ENCODE measurements at regions not wholly inside any gene's neighbourhood (a gene's known extent, or its start where the extent isn't known, plus 50 kb on each side); places are given as distances from the start of the nearest gene placed in this dataset.
"Not testable (repeated sequence)": the region's sequence is repeated elsewhere in the genome, so short reads cannot be mapped to it uniquely, and the experiment has no call there.

DNA sequence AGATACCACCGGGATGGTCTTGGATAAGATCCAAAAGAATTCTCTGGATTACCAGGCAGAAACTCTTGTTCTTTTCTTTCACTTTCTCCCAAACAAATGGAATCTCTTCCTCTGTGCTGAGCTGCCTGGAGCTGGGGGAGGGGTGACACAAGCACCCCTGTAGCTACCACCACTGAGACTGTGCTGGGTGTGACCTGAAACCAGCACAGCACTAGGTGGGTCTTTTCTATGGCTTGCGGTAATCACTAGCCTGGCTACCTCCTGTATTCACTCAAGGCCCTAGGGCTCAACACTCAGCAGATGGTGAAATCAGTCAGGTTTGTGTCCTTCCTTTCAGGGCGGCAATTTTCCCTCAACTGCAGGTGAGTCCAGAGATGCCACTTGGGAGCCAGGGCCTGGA lies 122.4 kb upstream of the CENPW start:
- CTCF ChIA-PET, result no interaction called here

DNA sequence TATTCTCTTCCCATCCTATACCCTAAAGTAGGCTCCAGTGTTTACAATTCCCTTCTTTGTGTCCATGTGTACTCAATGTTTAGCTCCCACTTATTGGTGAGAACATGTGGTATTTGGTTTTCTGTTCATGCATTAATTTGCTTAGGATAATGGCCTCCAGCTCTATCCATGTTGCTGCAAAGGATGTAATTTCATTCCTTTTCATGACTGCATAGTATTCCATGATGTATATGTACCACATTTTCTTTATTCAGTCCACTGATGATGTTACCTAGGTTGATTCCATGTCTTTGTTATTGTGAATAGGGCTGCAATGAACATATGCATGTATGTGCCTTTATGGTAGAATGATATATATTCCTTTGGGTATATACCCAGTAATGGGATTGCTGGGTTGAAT lies 119.0 kb upstream of the CENPW start:
- H4K20me1 ChIP-seq (ENCODE audit: insufficient read depth); POLR2A ChIA-PET (ENCODE audit: unreplicated experiment); H3K4me1 ChIP-seq (replicated peaks; ENCODE audit: insufficient read depth); H3K9me3 ChIP-seq (ENCODE audit: insufficient read depth, low read depth); H3K27ac ChIP-seq; CTCF ChIA-PET; H3K36me3 ChIP-seq (ENCODE audit: low read depth); DNase-seq; BruUV-seq (replicated peaks); H3K4me3 ChIP-seq; H2AFZ ChIP-seq; H3K9me2 ChIP-seq (ENCODE audit: insufficient read depth); H3K79me2 ChIP-seq (ENCODE audit: low read depth); H3K27me3 ChIP-seq (ENCODE audit: insufficient read depth, low read depth); H3F3A ChIP-seq (ENCODE audit: insufficient read depth, low read depth); H3K4me2 ChIP-seq; intact Hi-C loops (cut with micrococcal nuclease; ENCODE audit: unreplicated experiment): not testable (repeated sequence)

More for the DNA sequence above, 122.4 kb upstream of the CENPW start:
- H4K20me1 ChIP-seq (ENCODE audit: insufficient read depth), result no peaks in the 10 kb centered on the region
- no peak for TF ChIP-seq EZH2 (IDR thresholded peaks at IDR 0.05; ENCODE audit: low read depth)
- TF ChIP-seq, protein P1, sequence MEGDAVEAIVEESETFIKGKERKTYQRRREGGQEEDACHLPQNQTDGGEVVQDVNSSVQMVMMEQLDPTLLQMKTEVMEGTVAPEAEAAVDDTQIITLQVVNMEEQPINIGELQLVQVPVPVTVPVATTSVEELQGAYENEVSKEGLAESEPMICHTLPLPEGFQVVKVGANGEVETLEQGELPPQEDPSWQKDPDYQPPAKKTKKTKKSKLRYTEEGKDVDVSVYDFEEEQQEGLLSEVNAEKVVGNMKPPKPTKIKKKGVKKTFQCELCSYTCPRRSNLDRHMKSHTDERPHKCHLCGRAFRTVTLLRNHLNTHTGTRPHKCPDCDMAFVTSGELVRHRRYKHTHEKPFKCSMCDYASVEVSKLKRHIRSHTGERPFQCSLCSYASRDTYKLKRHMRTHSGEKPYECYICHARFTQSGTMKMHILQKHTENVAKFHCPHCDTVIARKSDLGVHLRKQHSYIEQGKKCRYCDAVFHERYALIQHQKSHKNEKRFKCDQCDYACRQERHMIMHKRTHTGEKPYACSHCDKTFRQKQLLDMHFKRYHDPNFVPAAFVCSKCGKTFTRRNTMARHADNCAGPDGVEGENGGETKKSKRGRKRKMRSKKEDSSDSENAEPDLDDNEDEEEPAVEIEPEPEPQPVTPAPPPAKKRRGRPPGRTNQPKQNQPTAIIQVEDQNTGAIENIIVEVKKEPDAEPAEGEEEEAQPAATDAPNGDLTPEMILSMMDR (conservative IDR thresholded peaks at IDR 0.05), result no peak
- no peaks in the 10 kb centered on the region for H3K36me3 ChIP-seq (ENCODE audit: low read depth)
- no peaks in the 10 kb centered on the region; the same call in 1 of the 2 replicates for H3K9me2 ChIP-seq (ENCODE audit: insufficient read depth)
- H2AFZ ChIP-seq, result no peak overlapping the region
- POLR2A ChIA-PET (ENCODE audit: unreplicated experiment), result no interaction called here
- H3K27ac ChIP-seq, result no peak overlapping the region
- no peaks in the 10 kb centered on the region for H3K9me3 ChIP-seq (ENCODE audit: insufficient read depth, low read depth)
- DNase-seq, result no peak
- H3K27me3 ChIP-seq (ENCODE audit: insufficient read depth, low read depth), result no peaks in the 10 kb centered on the region
- no peak overlapping the region for H3K4me3 ChIP-seq
- no peaks in the 10 kb centered on the region for H3K79me2 ChIP-seq (ENCODE audit: low read depth)
- H3F3A ChIP-seq (ENCODE audit: insufficient read depth, low read depth), result no peaks in the 10 kb centered on the region
- H3K4me1 ChIP-seq (replicated peaks; ENCODE audit: insufficient read depth), result no peaks in the 10 kb centered on the region
- no TSS peak for BruUV-seq (replicated peaks)
- no peak overlapping the region for H3K4me2 ChIP-seq
- intact Hi-C loops (cut with micrococcal nuclease; ENCODE audit: unreplicated experiment), result no loop called here

DNA sequence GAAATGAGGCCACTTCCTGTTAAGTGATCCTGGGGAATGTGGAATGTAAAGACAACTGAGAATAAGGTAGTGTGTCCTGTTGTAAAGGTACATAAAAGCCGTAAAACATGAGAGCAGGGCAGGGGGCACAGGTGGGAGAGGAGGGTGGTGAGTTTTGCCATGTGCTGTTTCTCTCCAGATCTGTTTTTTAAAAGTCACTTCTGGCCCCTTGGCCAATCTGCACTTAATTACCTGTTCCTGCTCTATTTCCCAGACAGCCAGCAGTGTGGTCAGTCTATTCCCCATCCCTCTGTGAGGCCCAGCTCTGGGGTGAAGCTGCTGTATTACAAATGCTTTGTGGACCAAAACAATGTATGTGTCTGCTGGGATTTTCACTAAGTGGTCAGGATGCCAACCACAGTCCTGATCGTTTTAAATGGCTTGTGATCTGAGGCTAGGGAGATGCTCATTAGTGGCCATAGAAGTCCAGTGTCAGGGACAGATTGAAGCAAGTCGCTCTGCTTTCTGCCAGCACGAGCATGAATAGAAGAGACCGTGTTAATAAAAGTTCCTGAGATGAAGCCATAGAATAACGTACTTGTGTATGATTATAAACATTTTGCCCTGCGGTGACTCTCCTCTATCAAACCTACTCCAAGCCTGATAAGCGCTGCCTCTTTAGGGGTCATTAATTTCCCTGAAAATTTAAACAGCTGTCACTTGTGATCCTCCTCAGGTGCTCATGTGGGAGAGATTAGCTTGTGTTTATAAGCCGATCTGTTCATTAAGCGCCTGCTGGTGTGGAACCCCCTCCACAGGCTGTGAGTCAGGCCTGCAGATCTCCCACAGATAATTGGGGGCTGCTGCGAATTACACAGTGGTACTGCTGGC lies 111.8 kb upstream of the CENPW start:
- Histone ChIP-seq H3K4me2 (no peak overlapping the region), H3K27me3 (ENCODE audit: insufficient read depth, low read depth) (no peaks in the 10 kb centered on the region), H3K36me3 (ENCODE audit: low read depth) (no peaks in the 10 kb centered on the region), H3K27ac (no peak overlapping the region), H3F3A (ENCODE audit: insufficient read depth, low read depth) (no peaks in the 10 kb centered on the region), H3K4me1 (replicated peaks; ENCODE audit: insufficient read depth) (no peaks in the 10 kb centered on the region), H3K9me3 (ENCODE audit: insufficient read depth, low read depth) (no peaks in the 10 kb centered on the region), H2AFZ (no peak overlapping the region), H3K79me2 (ENCODE audit: low read depth) (no peaks in the 10 kb centered on the region), H3K4me3 (no peak overlapping the region), H4K20me1 (ENCODE audit: insufficient read depth) (no peaks in the 10 kb centered on the region), H3K9me2 (ENCODE audit: insufficient read depth) (no peaks in the 10 kb centered on the region)
- POLR2A ChIA-PET (ENCODE audit: unreplicated experiment), result no interaction called here
- intact Hi-C loops (cut with micrococcal nuclease; ENCODE audit: unreplicated experiment), result no loop called here
- no TSS peak for BruUV-seq (replicated peaks)
- CTCF ChIA-PET, result no interaction called here
- TF ChIP-seq EZH2 (IDR thresholded peaks at IDR 0.05; ENCODE audit: low read depth), result no peak
- TF ChIP-seq, protein P1 (conservative IDR thresholded peaks at IDR 0.05), result no peak
- DNase-seq, result no peak

DNA sequence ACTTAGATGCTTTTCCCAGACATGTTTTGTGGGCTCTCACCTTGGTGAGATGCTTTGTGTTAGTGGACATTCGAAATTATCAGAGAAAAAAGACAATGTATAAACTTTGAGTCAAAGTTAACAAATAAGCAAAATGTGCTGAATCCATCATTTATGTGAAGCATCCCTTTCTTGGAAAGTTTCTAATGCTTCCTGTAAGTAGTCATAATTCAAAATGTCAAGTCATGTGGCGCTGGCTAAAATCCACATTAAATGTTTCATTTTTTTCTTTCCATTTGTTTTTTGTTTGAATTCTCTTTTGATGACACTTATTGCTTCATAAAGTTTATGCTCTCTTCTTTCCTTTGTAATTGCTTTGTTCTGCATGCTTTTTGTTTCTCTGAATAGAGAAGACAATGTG lies 107.2 kb upstream of the CENPW start:
- no peak overlapping the region for H3K4me3 ChIP-seq
- H4K20me1 ChIP-seq (ENCODE audit: insufficient read depth), result no peaks in the 10 kb centered on the region
- H3K9me2 ChIP-seq (ENCODE audit: insufficient read depth), result no peaks in the 10 kb centered on the region
- H3F3A ChIP-seq (ENCODE audit: insufficient read depth, low read depth), result no peaks in the 10 kb centered on the region
- H3K27me3 ChIP-seq (ENCODE audit: insufficient read depth, low read depth), result no peaks in the 10 kb centered on the region
- H3K27ac ChIP-seq, result no peak overlapping the region
- no peak for TF ChIP-seq EZH2 (IDR thresholded peaks at IDR 0.05; ENCODE audit: low read depth)
- TF ChIP-seq, protein P1 (conservative IDR thresholded peaks at IDR 0.05), result no peak
- no peaks in the 10 kb centered on the region; the same call in 1 of the 2 replicates for H3K9me3 ChIP-seq (ENCODE audit: insufficient read depth, low read depth)
- intact Hi-C loops (cut with micrococcal nuclease; ENCODE audit: unreplicated experiment), result no loop called here
- no peak for DNase-seq
- POLR2A ChIA-PET (ENCODE audit: unreplicated experiment), result no interaction called here
- H3K4me1 ChIP-seq (replicated peaks; ENCODE audit: insufficient read depth), result no peaks in the 10 kb centered on the region
- H3K4me2 ChIP-seq, result no peak overlapping the region
- no peak overlapping the region for H2AFZ ChIP-seq
- H3K36me3 ChIP-seq (ENCODE audit: low read depth), result no peaks in the 10 kb centered on the region
- BruUV-seq (replicated peaks), result no TSS peak
- H3K79me2 ChIP-seq (ENCODE audit: low read depth), result no peaks in the 10 kb centered on the region
- CTCF ChIA-PET, result no interaction called here

All from PC-9 (cell line).